ENCODE measurements at regions not wholly inside any gene's neighbourhood (a gene's known extent, or its start where the extent isn't known, plus 50 kb on each side); places are given as distances from the start of the nearest gene placed in this dataset.
"Not testable (repeated sequence)": the region's sequence is repeated elsewhere in the genome, so short reads cannot be mapped to it uniquely, and the experiment has no call there.

DNA sequence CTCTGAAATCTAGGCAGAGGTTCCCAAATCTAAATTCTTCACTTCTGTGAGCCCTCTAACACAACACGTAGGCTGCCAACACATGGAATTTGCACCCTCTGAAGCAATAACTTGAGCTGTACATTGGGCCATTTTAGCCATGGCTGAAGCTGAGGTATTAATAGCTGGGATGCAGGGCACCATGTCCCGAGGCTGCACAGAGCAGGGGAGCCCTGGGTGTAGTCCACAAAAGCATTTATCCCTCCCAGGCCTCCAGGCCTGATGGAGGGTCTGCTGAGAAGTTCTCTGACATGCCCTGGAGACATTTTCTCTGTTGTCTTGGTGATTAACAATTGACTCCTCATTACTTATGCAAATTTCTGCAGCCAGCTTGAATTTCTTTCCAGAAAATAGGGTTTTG lies 127.9 kb downstream of the PABPC4L start:
- no peak overlapping the region for H3K4me3 ChIP-seq (ENCODE audit: control insufficient read depth, low read depth, low read length)
- no peak for DNase-seq (ENCODE audit: low read depth)
- TF ChIP-seq, protein P1, sequence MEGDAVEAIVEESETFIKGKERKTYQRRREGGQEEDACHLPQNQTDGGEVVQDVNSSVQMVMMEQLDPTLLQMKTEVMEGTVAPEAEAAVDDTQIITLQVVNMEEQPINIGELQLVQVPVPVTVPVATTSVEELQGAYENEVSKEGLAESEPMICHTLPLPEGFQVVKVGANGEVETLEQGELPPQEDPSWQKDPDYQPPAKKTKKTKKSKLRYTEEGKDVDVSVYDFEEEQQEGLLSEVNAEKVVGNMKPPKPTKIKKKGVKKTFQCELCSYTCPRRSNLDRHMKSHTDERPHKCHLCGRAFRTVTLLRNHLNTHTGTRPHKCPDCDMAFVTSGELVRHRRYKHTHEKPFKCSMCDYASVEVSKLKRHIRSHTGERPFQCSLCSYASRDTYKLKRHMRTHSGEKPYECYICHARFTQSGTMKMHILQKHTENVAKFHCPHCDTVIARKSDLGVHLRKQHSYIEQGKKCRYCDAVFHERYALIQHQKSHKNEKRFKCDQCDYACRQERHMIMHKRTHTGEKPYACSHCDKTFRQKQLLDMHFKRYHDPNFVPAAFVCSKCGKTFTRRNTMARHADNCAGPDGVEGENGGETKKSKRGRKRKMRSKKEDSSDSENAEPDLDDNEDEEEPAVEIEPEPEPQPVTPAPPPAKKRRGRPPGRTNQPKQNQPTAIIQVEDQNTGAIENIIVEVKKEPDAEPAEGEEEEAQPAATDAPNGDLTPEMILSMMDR (IDR thresholded peaks at IDR 0.05; ENCODE audit: control insufficient read depth, insufficient read depth, low read depth, low read length, missing control alignments): no peak

DNA sequence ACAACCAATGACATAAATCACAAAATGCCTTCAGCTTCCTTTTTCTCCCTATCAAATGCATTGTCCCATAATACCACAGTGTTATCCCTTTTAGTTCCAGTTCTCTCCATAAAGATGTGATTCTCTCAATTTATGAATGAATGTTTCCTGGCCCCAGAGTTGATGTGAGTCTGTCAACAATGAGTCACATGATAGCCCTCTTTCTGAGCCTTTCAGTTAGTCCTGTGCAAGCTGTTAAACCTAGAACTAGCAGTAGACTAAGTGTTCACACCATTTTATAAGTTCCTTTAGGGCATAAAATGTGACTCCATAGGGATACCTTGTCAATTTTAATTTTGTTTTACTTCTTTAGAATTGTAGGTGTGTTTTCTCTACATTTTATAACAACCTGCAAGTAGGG lies 129.5 kb downstream of the PABPC4L start:
- no peak for DNase-seq (ENCODE audit: low read depth)
- no peak overlapping the region for H3K4me3 ChIP-seq (ENCODE audit: control insufficient read depth, low read depth, low read length)
- TF ChIP-seq, protein P1 (IDR thresholded peaks at IDR 0.05; ENCODE audit: control insufficient read depth, insufficient read depth, low read depth, low read length, missing control alignments): no peak

DNA sequence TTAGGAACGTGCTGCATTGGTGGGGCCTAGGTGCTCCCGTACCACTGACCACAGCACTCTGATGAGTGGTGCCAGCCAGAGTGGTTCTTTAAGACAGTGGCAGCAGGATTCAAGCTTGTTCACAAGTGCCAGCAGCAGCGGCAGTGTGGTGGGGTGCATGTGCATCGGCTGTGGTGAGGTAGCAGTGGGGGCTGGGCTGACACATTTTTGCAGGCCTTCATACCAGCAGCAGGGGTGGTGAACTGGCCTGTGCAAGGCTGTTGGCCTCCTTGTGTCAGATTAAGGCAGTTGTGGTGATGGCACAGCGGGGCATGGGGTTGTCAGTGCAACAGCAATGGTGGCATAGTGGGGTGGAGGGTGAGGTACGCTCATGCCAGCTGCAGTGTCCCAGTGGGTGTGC lies 131.4 kb downstream of the PABPC4L start:
- DNase-seq (ENCODE audit: low read depth): no peak
- no peak overlapping the region for H3K4me3 ChIP-seq (ENCODE audit: control insufficient read depth, low read depth, low read length)
- TF ChIP-seq, protein P1 (IDR thresholded peaks at IDR 0.05; ENCODE audit: control insufficient read depth, insufficient read depth, low read depth, low read length, missing control alignments): no peak

DNA sequence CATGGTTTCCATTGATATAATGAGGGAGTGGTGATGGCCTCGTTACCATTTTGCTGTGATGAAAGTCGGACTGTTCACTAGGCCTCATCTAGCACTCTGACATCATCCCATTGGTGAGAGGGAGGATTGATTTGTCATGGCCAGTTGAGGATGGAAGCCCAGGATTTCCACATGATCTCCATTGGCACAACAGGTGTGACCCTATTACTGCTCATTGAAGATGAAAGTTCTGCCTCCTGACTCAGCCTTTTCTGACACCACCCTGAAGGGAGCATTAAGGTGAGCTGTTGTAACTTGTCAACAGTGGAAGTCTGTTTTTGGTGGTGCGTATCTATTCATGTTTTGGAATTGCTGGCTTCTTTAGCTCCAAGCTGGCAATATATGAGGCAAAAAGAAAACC lies 144.2 kb downstream of the PABPC4L start:
- no peak overlapping the region for H3K4me3 ChIP-seq (ENCODE audit: control insufficient read depth, low read depth, low read length)
- TF ChIP-seq, protein P1 (IDR thresholded peaks at IDR 0.05; ENCODE audit: control insufficient read depth, insufficient read depth, low read depth, low read length, missing control alignments): no peak
- DNase-seq (ENCODE audit: low read depth): no peak

DNA sequence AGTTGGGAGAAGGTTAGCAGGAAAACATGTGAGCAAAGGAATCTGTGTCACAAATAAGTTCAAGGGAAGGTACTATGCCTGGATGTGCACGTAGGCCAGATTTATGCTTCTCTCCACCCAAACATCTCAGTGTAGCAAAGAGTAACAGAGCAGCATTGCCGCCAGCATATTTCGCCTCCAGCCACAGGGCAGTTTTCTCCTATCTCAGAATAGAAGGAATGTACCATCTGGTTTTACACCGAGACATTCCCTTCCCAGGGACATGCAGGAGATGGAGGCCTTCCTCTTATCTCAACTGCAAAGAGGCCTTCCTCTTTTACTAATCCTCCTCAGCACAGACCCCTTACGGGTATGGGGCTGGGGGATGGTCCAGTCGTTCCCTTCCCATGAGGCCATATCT lies 155.4 kb downstream of the PABPC4L start:
- H3K4me3 ChIP-seq (ENCODE audit: control insufficient read depth, low read depth, low read length); DNase-seq (ENCODE audit: low read depth): not testable (repeated sequence)

DNA sequence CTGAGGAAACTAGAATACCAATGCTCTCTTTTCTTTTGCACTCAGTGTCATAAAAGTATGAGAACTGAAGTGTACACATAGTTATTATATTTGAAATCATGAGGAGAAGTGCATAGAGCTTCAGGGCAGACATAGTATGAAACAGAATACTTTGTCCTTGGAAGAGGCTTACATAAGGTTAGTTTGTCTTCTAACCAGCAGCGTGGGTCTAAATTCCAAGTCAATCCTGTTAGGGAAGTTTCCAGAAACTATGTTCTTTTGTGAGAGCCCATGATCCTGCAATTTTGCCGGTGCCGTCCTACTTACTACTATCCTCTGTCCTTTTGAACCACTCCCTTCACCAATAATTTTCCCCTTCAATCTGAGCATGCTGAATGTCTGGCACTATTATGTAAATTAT lies 156.2 kb downstream of the PABPC4L start:
- DNase-seq (ENCODE audit: low read depth): no peak
- TF ChIP-seq, protein P1 (IDR thresholded peaks at IDR 0.05; ENCODE audit: control insufficient read depth, insufficient read depth, low read depth, low read length, missing control alignments): no peak
- H3K4me3 ChIP-seq (ENCODE audit: control insufficient read depth, low read depth, low read length): no peak overlapping the region

DNA sequence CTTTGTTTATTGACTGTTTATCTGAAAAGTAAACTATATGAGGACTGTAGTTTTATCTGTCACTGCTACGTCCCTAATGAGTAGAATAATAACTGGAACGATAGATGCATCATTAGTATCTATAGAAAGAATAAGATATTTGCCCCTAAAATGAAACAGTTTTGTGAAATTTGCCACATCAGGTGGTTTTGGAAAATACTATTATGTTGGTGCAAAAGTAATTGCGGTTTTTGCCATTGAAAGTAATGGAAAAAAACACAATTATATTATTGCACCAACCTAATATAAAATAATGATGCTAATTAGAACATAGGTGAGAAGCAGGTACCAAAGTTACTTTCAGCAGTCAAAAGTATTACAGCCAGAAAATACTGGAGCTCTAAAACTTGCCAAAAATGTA lies 158.3 kb downstream of the PABPC4L start:
- TF ChIP-seq, protein P1 (IDR thresholded peaks at IDR 0.05; ENCODE audit: control insufficient read depth, insufficient read depth, low read depth, low read length, missing control alignments): no peak
- no peak for DNase-seq (ENCODE audit: low read depth)
- no peak overlapping the region for H3K4me3 ChIP-seq (ENCODE audit: control insufficient read depth, low read depth, low read length)

Measured in AG09309 (cell line).